NCI-H146 (cell line): ENCODE measurements at regions not wholly inside any gene's neighbourhood (a gene's known extent, or its start where the extent isn't known, plus 50 kb on each side); places are given as distances from the start of the nearest gene placed in this dataset.

Source experiments
- DNase-seq: peaks from one replicate; lab custom pipeline; 2025; lab: John Stamatoyannopoulos, UW

- DNase-seq, result no peak
These were observed 292.1 kb downstream of the SOX4 start for GRCh38 chr6:21885532-21886114.

- no peak for DNase-seq
These were observed 293.1 kb downstream of the SOX4 start for GRCh38 chr6:21886542-21887151.

DNA sequence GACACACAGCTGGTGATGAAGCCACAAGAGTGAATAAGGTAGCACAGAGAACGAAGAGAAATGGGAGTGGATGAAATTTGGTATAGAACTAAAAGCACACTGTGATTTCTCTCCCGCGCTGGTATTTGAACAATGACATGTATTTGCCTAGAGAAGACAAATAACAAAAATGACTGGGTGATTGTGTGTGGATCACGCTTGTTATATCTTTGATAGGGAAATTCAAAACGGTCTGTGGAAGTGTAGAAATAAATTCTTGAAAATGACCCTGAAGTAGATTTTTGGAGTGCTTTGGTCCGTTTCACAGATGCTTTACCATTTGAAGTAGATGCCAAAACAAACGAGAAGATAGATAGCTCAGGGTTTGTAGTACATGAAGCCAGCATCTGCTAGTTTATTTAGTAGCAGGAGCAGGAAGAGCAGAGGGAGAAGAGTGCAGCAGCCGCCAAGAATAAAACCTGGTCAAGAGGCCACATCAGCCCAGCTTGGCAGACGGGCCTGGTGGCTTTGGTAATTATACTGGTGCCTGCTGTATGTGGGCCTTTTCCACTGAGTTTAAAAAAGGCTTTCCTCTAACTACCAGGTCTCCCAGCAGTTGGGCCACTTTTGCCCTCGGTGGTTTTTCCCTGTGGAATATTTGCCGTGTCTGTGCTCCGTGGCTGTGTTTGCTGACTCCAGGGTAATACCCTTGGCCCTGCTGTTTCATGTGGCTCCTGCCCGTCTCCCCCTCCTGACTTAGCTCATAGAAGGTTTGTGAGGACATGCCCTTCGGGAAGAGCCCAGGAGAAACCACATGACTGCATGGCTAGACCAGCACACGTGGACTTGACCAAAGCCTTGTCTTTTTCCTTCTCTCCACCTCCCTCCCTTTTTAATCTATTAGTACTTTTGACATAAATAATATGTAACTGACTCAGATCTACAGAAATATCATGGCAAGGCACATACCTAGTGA, 294.0 kb downstream of the SOX4 start:
- peak; percentile 37 for DNase-seq

DNA sequence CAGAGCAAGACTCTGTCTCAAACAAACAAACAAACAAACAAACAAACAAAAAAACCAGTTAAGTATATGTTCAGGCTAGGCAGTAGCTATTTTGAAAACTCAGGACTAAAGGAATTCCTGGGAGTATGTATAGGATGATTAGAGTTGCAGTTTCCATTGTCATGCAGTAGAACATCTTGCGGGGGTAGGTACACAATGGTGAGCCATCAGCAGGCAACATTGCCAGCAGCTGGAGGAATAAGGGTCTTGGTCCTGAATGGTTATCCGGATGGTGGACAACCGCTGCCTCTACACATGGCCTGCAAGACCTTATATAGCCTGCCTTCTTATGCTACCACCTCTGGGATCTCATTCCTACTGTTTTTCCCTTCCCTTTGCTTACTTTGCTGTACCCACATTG, 297.5 kb downstream of the SOX4 start:
- DNase-seq, result no peak

DNA sequence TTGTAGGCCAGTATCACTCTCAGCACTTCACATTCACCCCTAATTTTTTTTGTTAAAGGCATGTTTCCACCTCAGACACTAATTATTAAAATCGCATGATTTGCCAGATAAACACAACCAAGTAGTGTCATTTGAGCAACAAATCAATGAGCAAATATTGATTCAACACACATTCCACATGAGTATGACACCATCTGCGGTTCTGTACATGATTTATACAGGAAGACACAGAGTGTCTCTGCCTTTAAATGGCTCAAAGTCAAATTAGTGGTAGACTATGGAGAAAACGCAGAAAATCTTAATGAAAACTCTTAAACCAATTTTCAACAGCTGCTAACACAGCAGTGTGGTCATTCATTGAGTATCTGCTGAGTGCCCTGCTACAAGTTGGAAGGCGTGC, 300.2 kb downstream of the SOX4 start:
- DNase-seq, result peak; percentile 73

- no peak for DNase-seq
These were observed 302.0 kb downstream of the SOX4 start for GRCh38 chr6:21895555-21895954.

DNA sequence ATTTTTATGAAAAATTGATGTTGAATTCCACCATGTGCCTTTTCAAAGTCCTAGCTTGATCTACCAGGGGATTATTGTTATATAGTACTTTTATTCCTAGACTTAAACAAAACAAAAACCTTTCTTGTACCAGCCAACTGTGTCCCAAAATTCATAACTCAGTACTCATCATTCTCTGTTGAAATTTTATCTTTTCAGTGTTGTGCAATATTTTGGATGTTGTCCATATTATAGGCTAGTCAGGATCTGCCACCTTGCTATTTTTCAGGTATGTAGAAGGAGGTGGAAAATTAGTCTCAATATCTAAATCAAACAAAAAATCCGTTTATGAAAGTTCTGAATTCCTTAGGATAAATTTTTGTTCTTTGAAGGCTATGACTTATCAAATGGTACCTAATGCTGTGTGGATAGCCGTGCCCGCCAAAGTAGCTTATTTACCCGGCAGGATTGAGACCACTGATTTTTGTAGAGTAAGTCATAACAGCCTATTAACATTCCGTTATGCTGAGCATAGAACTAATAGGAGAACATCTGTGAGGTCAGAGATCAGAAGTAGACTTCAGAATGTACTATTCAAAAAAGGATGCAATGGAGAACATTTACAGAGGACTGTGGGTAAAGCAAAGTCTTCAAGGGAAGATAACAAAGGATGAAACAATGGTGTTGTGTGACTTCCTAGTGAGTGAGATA, 304.7 kb downstream of the SOX4 start:
- DNase-seq, result no peak

DNA sequence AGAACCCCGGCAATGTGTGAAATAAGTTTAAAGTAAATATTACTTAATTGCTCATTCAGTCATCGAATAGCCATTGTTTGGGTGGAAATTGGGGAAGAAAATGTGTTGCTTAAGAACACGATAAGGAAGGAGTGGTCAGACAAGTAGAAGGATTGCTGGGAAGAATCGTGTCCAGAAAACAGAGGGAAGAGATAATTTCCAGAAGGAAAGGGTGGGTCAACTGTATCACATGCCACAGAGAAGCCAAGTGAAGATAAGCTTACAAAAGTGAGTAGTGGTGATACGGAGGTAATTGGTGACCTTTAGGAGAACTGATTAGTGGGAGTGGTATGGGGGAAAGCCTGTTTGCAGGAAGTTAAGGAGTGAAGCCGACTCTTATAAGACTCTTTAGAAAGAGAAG, 306.2 kb downstream of the SOX4 start:
- no peak for DNase-seq

DNA sequence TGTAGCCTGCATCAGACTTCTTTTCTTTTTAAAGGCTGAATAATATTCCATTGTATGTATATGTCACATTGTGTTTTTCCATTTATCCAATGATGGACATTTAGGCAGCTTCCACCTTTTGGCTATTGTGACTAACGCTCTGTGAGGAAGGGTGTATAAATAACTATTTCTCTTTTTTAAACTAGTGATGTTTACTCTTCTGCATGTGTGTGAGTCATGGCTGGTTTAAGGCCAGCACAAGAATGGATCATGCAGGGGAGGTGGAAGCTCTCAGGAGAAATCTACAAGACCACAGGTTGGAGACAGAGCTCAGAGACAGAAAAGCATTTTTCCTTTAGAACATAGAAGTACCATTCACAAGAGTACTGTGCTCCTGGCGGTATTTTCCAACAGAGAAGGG, 307.2 kb downstream of the SOX4 start:
- DNase-seq, result no peak

GRCh38 chr6:21902628-21903169, 309.1 kb downstream of the SOX4 start:
- no peak for DNase-seq

GRCh38 chr6:21905531-21905930, 312.0 kb downstream of the SOX4 start:
- DNase-seq, result no peak

- DNase-seq, result no peak
These were observed 313.3 kb downstream of the SOX4 start for GRCh38 chr6:21906826-21907225.

DNA sequence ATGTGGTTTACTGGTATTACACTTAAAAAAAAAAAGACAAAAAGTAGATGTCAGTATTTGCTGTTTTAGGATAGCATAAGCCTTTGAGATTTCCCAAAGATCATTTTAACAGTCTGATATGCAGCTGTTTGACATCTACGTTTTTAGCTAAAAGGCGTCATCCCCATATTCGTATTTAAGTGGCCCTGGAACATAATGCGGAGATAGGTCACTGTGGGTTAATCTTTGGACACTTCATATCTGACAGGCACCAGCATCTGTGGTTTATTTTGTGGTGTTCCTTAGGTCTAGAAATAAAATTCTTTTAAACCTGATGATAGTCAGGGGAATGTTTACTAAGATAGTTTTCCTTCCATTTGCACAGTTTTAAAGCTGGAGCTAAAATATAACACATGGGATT, 313.7 kb downstream of the SOX4 start:
- no peak for DNase-seq

DNA sequence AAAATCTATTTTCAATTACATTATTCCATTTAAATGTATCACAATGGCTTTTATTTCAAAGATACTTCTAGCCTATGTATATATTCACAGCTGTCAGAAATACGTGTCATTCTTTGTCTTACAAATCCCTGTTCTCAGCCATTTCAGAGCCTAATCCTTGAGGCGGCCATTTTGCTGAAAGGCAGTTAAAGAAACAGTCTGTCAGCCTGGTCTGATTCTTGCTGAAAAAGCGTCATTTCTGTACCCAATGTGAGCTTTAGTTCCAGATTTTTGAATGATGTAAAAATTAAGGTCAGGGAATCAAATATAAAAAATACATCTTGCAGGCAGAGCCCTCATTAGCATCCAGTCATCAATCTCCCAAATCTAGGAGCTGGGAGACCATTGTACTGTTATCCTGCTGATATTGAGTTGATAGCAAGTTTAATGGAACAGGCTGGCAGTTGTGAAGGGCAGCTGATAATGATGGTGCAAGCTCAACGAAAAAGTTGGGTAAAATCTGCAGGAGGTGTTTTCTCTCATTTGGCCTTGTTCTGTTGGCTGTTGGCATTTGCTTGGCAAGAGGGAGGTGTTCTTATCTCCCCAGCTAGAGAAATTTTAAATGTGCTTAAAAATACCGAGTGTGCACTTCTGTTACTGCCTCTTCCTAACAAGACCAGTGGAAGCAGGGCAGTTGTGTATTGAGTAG, 314.8 kb downstream of the SOX4 start:
- no peak for DNase-seq

DNA sequence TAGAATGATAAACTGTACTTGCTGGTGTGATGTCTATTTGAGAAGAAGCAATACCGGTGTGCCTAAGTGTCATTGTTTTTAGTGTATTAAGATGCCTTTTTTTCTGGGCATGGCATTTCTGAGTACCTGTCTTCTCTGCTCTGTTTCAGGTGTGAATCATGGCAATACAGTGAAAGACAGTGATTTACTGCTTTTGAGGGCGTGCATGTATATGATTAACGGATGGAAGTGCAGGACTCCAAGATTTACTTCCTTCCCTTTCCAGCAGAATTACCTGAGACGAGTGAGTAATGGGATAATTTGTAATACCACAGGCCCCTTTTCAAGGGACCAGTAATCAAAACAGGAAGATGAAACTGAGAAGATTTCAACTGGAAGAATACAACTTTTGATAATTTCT, 315.8 kb downstream of the SOX4 start:
- DNase-seq, result no peak

DNA sequence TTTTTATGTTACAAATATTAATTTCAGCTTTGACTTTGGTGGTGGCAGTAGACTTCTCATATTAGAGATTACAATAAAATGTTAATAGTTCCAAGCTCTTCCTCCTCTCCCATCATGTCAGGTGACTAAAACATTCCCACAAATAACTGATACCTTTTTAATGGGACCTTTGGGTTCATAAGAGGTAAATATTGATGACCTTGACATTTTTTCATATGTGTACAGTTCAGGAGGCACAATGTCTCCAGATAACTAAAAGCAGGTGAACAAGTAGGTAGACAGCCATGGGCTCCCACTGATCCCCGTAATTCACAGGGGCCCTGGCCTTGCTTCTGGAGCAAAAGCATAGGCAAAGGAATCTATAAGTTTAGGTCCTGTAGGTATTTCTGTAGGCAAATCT, 317.7 kb downstream of the SOX4 start:
- DNase-seq, result no peak

GRCh38 chr6:21912151-21912832, 318.7 kb downstream of the SOX4 start:
- no peak for DNase-seq

GRCh38 chr6:21914121-21914973, 320.8 kb downstream of the SOX4 start:
- peak; percentile 73 for DNase-seq

GRCh38 chr6:21915707-21916260, 322.2 kb downstream of the SOX4 start:
- DNase-seq, result no peak

- no peak for DNase-seq
These were observed 324.5 kb downstream of the SOX4 start for GRCh38 chr6:21918041-21918440.
